ENCODE measurements at regions not wholly inside any gene's neighbourhood (a gene's known extent, or its start where the extent isn't known, plus 50 kb on each side); places are given as distances from the start of the nearest gene placed in this dataset.
A peak's percentile ranks its signal among the peaks of the same experiment; 100 is the strongest.
"Not testable (repeated sequence)": the region's sequence is repeated elsewhere in the genome, so short reads cannot be mapped to it uniquely, and the experiment has no call there.

DNA sequence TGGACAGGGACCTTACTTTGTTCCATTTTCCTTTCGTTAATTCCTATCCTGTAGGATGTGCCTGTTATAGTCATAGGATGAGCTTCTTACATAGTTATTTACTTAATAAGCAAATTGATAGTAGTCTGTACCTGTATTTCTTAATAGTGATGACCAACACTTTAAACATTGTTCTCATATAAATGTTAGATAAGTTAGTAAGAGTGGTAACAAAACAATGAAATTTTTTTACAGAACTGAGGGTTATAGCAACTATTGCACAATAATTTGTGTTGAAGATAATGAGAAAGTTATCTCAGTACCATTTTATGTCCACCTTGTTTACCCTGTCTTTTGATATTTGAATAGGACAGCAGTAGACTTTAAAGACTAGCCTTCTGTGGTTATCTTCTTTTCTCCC, 162.9 kb upstream of the ELL2 start:
- no peak for DNase-seq

DNA sequence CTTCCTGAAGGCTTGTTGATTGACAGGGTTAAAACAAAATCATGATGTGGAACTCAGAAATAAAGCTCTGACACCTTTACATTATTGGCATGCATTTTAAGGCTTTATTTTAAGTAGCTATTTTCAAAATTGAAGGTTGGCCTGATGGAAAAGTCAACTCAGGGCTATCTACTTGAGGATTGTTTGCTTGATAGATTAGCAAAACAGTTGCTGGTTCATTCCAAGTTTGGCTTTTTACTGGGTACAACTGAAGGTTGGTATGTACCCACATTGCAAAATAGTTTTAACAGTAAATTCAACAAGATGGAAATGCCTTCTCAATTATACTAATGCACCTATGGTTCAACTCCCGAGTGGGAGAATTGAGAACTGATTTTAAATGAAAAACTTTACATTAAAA, 161.8 kb upstream of the ELL2 start:
- DNase-seq, result no peak

DNA sequence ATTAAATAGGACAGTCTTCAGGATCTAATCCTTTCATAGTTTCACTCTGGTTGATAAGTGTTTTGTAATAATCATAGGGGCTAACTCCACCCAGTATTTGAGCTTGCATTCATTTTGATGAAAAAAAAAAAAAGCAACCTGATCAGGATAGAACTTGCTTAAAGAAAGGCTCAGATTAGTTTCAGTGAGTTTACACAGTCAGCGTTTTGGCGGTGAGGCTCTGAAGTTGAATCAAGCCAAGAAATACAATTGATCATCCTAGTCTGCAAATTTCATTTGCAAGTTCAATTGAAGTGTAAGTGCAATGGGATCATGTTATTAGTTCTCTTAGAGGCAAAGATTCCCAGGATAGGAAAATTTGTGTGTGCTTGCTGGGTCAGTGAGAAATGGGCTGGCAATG, 159.7 kb upstream of the ELL2 start:
- no peak for DNase-seq

DNA sequence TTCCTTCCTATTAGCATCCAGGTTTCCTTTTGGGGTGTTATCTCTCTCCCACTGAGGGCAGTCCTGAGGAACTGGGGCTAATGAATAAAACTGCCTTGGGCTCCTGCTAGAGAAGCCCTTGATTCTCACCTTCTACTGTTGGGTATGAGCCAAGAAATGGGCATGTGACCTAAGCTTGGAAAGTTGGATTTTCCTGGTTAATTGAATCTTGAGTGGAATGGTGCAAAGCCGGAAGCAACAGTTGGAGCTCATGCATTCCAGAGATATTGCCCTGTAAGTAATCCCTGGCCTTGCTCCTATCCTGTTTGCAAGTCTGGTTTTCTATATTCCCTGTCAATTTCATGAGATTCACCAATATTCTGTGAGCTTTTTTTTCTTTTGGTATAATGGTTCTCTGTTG, 158.5 kb upstream of the ELL2 start:
- no peak for DNase-seq

DNA sequence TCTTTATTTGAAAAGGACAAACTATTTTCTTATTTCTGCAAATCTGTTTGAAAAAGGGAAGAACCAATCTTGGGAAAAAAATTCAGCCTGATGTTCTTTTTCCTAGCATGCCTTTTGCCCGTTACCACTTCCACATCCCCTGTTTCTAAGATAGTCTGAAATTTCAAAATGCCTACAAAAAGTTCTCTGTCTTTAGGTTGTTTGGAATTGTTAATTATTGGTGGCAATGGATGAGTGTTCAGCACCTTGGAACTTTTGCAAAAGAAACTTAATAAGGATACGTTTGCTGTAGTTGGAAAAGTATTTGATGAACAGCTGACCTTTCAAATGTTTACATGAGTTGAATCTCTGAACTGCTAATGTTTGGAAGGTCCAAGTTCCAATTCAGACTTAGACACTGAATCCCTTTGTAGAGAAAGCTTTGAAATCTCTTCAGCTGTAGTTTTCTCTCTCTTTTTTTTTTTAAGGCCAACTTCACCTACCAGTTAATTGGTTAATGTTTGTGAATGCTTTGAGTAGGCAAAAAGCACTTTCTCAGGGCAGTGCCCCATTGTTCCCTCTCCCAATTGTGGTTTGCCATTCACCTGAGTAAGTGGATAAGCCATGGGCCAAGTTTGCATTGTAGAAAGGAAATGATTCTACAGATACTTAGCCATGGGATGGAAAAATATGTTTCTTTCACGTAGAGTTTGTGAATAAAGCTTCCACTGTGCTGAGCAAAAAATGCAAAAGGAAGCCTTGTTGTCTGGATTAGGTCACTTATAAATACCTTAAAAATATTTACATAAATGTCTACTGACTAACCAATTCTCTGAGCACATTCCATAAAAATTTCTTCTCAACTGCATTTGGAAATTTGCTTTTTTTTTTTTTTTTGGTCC, 156.4 kb upstream of the ELL2 start:
- DNase-seq, result no peak

DNA sequence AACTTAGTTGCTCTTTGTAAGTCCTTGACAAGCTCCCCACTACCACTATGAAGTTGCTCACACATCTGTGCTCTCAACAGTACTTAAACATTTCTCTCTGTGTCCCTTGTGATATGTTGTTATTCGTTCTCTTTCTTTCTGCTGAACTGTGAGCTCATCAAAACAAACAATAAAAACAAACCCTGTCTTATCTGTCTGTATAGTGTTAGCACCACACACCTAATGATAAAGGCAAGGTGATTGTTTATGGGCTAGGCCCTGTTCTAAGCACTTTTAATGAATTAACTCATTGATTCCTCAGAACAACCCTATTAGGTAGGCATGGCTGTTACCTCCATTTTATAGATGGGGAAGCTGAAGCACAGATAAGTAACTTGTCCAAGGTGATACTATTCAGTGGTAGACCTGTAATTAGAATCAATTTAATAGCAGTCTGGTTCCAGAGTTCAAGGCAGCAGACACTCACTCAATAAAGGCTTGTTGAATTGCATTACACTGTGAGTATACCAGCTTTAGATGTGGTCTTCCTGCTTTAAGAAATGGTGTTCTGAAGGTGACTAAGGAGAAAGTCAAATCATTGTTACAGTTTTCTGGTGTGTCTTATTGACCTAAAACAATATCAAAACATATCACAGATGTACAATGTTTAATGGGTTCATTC, 153.6 kb upstream of the ELL2 start:
- no peak for DNase-seq

DNA sequence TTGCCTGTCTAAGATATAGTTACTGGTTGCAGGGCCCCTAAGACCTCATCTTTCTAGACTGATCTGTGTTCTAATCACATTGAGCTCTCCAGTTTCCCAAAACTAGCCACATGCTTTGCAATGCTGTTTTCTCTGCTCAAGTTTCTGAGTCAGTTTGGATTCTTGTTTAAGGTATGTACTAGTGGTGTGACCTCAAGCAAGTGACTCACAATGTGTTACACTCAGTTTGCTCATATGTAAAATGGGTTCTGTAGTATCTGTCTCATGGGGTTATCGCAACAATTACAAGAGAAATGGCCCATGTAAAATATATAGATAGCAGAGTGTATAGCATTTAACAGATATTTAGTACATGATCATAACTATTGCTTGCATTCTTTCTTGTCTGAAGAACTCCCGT, 153.1 kb upstream of the ELL2 start:
- no peak for DNase-seq

DNA sequence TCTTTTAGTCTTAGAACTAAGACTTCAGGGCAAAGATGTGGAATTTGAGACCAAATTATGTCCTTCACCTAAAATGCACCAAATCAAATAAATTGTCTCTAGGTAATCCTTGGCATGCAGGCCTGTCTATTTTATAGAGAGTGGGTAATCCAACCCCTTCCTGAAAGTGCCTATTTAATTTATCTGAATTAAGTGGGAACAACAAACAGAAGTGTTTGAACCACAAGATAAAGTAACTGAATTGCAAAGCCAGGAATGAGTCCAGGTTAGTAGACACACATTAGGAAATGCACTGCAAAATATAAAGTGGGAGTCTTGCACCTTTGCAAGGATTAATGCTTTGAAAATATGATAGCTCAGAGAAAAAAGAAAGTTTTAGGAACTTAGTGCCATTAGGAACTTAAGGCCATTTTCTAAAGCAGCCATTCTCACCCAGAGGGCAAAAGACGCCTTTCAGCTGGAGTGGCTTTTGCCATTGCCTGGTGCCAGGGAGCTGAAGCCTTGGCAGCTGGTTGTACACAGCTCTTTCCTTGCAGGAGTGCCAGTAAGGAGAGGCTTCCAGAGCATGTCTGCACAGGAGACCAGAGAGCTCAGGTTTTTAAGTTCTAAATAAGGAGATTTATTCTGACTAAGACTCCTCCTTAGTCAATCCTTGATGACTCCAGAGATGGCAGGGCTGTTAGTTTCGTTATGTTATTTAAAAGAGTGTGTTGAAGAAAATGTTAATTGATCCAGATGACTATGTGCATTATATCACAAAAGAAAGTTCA, 151.7 kb upstream of the ELL2 start:
- DNase-seq, result no peak

GRCh38 chr5:96112703-96113102, 151.1 kb upstream of the ELL2 start:
- DNase-seq, result no peak

GRCh38 chr5:96112123-96112670, 150.5 kb upstream of the ELL2 start:
- DNase-seq, result peak in 1 of 3 experiments; percentile 25

DNA sequence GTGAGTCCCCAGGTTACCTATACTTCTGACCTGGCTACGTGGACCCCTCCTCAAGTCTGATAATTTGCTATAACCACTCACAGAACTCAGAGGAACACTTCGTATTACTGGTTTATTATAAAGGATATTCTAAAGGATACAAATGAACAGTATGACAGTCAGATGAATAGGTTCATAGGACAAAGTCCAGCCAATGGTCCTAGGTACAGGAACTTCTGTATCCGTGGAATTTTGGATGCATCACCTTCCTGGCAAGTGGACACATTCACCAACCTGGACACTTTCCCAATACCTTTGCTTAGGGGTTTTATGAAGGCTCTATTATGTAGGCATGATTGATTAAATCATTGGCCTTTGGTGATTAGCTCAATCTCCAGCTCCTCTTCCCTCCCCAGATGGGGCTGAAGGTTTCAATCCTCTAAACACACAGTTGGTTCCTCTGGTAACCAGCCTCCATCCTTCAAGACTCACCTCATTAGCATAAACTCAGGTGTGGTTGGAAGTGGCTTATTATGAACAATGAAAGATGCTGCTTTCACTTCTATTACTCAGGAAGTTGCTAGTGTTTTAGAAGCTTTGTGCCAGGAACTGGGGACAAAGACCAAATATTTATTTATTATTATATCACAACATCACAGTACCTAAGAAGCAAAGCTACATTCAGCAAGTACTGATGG, 149.6 kb upstream of the ELL2 start:
- no peak for DNase-seq

- no peak for DNase-seq
Measured at GRCh38 chr5:96110300-96110699, 148.6 kb upstream of the ELL2 start.

- not testable (repeated sequence) for DNase-seq
Measured at GRCh38 chr5:96108629-96109028, 147.0 kb upstream of the ELL2 start.

DNA sequence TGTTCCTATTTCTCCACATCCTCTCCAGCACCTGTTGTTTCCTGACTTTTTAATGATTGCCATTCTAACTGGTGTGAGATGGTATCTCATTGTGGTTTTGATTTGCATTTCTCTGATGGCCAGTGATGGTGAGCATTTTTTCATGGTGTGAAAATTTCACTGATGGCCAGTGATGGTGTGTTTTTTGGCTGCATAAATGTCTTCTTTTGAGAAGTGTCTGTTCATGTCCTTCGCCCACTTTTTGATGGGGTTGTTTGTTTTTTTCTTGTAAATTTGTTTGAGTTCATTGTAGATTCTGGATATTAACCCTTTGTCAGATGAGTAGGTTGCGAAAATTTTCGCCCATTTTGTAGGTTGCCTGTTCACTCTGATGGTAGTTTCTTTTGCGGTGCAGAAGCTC, 142.2 kb upstream of the ELL2 start:
- DNase-seq, result not testable (repeated sequence)

DNA sequence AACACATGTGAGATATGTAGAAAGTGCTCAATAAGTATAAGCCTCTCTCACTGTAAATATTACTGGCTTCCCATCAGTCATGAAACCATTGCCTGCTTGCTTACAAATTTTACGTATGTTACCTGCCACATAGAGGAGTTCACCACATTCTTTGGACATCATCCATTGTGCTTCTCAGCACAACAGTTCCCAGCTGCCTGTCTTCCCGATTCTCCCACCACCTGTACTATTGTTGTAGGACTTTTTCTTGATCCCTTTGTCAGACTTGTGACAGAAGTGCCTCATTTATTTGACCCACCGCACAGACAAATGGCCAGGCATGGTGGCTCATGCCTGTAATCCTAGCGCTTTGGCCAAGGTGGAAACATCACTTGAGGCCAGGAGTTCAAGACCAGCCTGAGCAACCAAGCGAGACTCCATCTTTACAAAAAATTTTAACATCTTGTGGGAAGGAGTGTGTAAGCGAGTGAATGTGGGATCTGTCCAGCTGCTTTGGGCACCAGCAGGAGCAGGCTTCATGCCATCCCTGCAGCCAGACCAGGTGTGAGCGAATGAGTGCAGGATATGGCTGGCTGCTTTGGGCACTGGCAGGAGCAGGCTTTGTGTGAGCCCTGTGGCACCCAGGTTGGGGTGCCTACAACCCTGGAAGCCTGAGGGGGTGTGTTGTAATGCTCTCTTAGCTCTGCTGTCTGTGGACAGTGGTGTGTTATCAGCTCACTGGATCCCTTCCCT, 139.9 kb upstream of the ELL2 start:
- no peak for DNase-seq

GRCh38 chr5:96097488-96097887, 135.8 kb upstream of the ELL2 start:
- not testable (repeated sequence) for DNase-seq

DNA sequence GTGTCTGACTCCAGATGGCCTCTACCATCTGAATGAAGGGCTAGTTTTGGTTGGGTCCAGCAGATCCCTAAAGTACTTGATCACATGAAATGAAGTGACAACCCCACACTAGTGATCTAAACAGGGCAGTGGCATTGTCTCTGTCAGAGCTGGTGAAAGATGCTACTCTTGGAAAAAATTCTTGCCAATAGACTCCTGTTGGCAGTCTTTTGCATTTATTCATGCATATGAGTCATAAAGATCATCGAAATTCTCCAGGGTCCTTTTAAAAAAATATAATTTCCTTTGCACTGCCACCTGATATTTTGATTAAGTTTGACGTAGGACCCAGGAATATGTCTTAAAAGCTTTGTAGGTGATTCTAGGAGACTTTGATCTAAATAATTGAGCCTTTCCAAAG, 135.1 kb upstream of the ELL2 start:
- DNase-seq, result no peak

DNA sequence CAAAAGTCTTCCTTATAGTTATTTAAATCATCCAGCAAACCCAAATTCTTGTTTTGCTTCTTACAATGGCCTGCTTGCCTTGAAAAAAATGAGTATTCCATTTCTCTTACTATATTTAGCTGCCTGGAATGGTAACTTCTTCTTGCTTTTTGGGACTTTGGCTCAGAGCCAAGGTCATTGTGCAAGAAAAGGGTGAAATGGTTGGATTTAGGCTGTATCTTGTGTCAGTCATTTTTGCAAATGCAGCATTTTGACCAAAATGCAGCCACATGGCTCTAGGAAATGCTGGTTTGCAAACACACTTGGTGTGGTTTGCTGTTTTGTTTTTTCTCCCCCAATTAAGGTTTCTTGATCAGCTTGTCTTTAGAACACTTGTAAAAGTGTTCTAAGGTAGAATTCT, 133.3 kb upstream of the ELL2 start:
- no peak for DNase-seq

DNA sequence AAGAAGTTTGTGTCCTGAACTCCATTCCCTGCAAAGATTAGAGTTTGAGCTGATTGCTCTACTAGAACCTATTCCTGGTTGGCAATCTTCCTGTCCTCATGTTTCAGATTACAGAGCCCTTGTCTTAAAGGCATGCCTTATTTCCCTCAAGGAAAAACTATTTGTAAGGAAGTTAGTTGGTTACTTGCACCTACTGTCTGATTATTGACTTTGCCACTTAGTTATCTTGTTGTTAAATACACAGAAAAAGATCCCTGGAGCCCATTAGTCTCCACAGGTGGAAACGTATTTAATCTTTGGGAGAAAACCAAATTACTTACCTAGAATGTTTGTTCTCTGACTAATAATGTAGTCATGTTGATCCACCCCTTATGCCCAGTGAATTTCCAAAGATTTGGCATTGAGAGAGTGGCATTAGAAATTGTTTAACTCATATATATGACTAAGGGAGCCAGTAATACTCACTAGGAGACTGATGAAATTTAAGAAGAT, 132.3 kb upstream of the ELL2 start:
- no peak for DNase-seq

GRCh38 chr5:96093340-96093739, 131.7 kb upstream of the ELL2 start:
- DNase-seq, result no peak

DNA sequence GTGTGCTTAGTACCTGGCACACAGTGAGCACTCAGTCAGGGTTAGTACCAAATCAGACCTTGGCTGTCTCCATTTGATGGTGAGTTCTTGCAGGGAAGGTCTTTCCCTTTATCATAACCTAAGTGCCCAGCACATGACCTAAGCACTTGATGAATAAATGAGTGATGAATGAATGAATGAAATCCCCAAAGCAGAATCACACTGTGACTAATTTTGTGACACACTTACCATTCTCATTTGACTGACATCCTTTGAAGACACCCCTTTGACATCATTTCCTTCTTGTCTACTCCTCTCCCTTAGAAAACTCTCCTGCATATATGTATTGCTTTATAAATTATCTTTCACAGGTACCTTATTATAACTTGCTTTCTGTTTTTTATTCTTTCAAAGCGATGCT, 130.2 kb upstream of the ELL2 start:
- DNase-seq, result no peak

DNA sequence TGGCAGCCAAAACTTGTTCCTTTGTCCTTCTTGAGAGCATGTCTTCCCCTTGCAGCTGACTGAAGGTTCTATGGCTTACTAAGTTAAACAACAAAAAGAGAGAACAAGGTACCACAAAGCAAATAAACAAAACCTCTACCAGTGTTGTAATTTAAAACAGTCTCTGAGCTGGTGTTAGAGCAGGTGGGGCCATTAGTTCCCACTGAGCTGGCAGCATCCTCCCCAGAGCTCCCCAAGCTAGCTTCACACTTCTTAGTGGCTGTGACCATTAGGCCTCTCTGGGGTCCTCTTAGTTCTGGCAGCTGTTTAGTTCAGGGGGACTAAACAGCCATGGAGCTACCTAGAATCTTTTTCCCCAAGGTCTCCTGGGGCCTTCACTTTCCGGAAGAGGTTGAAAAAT, 128.6 kb upstream of the ELL2 start:
- no peak for DNase-seq
